NCI-H1048 (cell line): ENCODE measurements at regions not wholly inside any gene's neighbourhood (a gene's known extent, or its start where the extent isn't known, plus 50 kb on each side); places are given as distances from the start of the nearest gene placed in this dataset.
"Not testable (repeated sequence)": the region's sequence is repeated elsewhere in the genome, so short reads cannot be mapped to it uniquely, and the experiment has no call there.

Experiments used
- DNase-seq: peaks from one replicate; lab custom pipeline; 2025; lab: John Stamatoyannopoulos, UW

DNA sequence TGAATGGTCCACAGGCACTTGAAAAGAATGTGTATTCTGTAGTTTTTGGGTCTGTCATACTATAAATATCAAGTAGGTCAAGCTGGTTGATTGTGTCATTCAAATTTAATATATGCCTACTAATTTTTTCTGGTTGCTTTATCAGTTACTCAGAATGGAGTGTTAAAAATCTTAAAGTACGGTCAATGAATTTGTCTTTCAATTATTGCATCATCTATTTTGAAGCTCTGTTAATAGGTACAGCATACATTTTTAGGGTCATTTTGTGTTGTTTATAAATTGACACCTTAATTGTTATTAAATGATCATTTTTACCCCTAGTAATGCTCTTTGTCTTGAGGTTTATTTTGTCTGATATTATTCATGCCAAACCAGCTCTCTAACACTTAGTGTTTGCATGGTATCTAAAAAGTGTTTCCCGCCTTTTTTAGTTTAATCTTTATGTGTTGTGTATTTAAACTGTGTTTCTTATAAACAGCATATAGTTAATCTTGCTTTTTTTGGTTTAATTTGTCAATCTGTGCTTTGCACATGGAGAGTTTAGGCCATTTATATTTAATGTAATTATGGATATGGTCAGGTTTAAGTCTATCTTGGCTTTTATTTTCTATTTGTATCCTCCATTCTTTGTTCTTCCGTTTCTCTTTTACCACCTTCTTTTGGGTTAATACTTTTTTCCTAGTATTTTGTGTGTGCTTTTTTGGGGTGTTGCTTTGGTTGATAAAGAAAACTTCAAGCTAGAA, 204.9 kb upstream of the EEF2KMT start:
- no peak for DNase-seq

DNA sequence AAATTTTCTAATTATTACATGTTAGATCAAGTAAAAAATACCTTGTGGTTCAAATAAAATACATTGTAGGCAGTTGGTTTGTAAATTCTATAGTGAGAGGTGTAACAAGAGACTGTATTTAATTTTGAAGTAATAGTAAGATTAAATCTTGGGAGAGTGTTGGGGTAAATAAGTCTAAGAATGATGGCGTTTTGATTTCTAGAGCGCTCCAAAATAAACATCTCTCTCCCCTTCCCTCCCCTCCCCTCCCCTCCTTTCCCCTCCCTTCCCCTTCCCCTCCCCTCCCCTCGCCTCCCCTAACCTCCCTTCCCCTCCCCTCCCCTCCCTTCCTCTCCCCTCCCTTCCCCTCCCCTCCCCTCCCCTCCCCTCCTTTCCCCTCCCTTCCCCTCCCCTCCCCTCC, 200.6 kb upstream of the EEF2KMT start:
- DNase-seq: no peak

DNA sequence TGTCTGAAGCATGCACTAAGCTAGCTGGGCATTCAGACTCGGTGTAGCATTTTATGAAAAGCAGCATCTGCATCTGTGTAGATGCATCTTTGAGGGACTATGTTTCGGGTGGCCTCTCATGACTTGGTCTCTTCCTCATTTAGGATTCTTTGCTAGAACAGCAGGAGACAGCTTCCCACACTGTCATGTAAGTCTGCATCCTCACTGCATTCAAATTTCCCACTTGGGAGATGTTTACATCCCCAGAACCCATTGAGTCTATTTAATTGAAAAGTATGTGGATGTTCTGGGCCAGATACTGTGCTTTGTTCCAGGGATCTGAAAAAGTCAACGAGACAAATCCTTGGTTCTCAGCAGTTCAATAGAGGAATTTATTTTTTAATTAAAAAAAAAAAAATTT, 198.6 kb upstream of the EEF2KMT start:
- no peak for DNase-seq

DNA sequence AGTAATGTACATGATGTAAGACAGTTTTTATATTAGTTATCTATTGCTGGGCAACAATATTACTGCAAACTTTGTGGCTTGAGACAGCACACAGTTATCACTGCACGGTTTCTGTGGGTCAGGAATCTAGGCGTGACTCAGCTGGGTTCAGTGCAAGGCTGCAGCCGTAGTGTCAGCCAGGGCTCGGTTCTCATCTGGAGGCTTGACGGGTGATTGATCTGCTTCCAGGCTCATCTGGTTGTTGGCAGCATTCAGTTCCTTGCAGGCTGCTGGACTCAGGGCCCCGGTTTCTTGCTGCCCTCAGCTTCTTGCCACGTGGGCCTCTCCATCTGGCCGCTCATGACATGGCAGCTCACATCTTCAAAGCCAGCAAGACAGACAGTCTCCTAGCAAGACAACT, 197.7 kb upstream of the EEF2KMT start:
- not testable (repeated sequence) for DNase-seq

DNA sequence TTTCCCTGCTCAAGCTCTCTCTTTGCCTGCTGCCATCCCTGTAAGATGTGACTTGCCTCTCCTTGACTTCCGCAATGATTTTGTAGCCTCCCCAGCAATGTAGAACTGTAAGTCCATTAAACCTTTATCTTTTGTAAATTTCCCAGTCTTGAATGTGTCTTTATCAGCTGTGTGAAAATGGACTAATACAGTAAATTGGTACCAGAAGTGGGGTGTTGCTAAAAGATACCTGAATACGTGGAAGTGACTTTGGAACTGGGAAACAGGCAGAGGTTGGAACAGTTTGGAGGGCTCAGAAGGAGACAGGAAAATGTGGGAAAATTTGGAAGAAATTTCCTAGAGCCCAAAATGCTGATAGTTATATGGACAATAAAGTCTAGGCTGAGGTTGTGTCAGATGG, 184.6 kb upstream of the EEF2KMT start:
- DNase-seq: not testable (repeated sequence)

DNA sequence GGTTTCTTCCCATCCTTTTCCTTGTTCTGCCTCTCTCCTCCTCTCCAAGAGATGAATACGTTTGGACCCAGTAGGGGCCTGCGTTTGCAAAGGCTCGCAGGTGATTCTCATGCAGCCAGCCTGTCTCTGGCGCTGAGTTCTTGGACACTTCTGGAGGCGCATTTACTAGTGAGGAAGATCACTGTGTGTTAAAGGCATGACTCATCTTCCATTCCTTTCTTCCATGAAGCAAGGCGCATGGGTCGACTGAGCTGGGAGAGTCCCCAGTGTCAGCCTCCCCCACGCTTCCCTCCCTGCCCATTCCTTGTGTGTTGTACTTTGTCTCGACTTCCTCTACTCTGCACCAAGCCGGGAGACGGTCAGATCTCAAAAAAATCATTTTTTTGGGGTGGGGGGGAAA, 159.9 kb upstream of the EEF2KMT start:
- no peak for DNase-seq

DNA sequence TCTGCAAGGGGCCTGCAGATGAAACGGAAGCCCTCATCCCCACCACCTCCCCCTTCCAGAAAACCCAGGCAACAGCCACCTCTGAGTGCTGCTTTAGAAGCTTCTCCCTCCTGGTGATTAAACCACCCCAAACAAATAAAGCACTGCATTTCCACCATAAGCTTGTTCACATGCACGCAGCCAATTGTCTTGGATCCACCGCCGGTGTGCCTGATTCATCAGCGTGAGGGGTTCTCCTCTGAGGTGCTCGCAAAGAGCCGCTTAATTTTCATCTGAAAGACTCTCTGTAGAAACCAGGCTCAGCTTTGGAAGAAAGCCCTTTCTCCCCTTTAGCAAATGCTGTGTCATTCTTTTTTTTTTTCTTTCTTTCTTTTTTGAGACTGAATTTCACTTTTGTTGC, 155.2 kb upstream of the EEF2KMT start:
- no peak for DNase-seq

- DNase-seq: not testable (repeated sequence)
These were observed 149.8 kb upstream of the EEF2KMT start for GRCh38 chr16:5247403-5247802.

DNA sequence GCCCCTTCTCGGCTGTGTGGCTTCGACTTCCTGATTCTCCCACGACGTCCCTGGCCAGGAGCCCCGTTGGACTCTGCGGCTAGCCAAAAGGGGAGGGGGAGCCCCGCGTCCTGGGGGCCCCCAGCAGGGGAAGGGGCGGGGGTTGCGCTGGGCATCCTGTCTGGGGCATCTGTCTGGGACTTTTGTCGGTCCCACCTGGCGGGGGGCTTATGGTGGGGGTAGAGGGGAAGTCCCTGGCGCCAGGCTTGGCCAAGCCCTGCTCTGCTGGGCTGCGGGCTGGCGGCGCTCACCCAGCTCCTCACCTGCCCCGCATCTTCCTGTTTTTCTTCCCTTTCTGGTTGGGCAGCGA, 142.7 kb upstream of the EEF2KMT start:
- DNase-seq: not testable (repeated sequence)

- DNase-seq: not testable (repeated sequence)
These were observed 142.1 kb upstream of the EEF2KMT start for GRCh38 chr16:5239472-5240277.

DNA sequence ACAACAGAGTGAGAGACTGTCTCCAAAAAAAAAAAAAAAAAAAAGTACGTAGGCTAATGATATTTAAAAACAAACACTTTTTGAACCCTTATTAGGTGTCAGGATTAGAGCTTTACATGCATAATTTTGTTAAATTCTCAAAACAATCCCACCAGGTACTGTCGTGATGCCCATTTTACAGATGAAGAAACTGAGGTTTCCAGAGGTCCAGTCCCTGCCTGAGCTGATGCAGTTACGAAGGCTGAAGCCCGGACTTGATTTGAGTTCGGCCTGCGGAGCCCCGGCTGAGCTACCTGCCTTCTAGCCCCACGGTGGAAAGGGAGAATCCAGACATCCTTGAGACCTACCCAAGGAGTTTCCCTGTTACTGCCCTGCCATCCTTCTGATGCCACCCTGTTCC, 137.5 kb upstream of the EEF2KMT start:
- DNase-seq: no peak

DNA sequence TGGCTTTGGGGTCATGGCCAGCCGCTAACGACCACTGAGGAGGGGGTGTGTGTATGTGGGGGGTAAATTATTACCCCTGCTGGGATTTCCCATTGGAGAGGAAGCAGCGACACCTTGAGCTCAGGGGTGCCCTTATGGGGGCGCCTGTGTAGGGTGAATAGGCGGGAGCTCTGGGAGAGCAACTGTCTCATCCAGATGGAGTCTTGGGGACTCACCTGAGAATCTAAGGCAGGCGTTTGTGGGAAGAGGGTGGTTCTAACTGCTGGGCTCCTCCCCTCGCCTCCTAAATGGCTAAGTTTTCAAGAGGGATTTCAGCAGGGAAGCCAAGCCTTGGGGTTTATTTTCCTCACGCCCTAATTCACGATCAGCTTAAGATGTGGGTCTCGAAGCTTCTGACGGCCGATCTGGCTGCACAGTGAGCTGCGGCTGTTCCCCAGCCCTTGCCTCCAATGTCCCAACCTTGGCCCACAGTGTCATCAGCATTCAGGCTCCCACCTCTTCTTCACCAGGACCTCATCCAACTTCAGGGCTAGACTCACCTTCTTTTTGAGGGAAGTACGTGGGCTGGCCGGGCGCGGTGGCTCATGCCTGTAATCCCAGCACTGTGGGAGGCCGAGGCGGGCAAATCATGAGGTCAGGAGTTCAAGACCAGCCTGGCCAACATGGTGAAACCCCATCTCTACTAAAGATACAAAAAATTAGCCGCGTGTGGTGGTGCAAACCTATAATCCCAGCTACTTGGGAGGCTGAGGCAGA, 136.9 kb upstream of the EEF2KMT start:
- DNase-seq: no peak

- no peak for DNase-seq
These were observed 133.7 kb upstream of the EEF2KMT start for GRCh38 chr16:5231246-5231759.

- no peak for DNase-seq
These were observed 130.8 kb upstream of the EEF2KMT start for GRCh38 chr16:5228369-5228768.

DNA sequence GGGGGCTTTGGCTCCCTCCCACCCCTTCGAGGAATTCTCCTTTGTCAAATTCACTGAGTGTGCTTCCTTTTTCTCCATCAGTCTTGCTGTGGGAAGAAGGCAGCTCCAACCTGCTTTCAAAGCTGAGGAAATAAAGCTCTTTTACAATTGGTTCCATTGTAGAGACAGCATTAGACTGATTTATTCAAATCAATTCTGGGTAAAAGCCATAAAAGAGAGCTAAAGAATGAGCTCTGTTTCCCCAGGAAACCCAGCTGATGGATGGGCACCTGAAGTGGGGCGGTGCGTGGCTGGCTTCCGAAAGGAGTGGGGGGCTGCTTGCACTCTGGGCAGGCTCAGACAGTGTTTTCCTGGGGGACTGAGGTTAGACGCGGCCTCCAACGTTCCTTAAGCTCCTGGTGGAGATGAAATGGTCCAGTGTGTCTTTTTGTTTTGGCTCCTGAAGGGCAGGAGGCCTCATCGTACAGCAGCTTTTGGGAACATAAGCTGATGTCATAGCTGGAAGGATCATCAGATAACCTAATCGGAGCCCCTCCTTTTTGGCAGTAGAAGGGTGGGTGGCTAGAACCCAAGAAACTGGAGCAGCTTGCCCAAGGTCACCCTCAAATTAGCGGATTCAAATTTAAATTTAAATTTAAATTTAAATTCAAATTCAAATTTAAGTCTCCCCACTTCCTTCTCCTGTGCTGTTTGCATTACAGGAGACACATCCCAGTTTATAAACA, 128.5 kb upstream of the EEF2KMT start:
- DNase-seq: no peak

DNA sequence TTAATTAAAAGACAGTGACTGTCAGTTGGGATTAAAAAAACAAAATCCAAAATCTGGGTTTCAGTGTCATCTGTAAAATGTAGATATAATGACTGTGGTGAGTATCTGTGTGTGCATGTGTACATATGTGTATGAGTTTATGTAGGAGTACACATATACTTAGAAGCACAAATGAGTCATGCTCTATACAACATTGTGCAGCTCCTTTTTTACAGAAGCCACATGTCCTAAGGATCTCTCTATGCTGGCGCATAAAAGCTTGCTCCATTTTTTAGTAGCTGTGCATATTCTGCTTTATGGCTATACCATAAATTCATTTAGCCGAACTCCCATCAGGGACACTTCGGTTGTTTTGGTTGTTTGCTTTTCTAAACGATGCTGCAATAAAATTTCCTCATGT, 125.2 kb upstream of the EEF2KMT start:
- DNase-seq: no peak

GRCh38 chr16:5221831-5222230, 124.2 kb upstream of the EEF2KMT start:
- not testable (repeated sequence) for DNase-seq

DNA sequence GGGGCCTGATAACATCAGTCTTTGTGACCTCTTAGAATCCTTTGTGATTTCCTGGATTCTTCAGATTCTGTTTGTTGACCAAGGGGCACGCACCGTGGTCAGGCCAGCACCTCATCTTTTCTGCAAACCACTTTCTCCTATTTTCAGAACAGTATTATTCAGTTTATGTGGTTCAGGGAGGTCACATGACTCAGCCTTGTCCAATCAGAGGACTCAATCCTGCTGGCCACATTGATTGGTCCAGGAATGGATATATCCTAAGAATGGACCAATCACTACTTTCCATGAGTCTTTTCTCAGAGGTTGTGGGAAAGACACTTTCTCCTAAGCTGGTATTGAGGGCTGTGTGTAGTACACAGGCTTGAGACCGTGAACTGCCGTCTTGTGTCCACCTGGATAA, 123.1 kb upstream of the EEF2KMT start:
- no peak for DNase-seq

GRCh38 chr16:5216441-5217080, 119.0 kb upstream of the EEF2KMT start:
- no peak for DNase-seq

DNA sequence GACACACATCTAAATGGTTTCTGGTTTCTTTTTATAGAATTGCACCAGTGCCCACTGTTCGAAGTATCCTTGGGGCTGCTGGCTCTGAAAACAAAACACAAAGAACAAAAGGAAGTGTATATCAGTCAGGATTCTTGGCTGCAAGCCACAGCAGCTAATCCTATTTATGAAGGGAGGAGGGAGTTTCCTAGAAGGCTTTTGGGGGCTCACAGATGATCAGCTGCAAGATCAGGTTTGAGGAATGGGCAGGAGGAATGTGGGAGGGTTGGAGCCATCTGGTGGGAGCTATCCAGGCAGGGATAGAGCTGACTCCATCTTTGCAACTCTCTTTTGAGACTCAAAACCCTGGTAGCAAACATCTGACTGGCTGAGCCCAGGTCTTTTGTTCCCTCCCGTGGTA, 118.3 kb upstream of the EEF2KMT start:
- no peak for DNase-seq

GRCh38 chr16:5214466-5214865, 116.9 kb upstream of the EEF2KMT start:
- DNase-seq: no peak
